GM18909 (cell line): ENCODE measurements at regions not wholly inside any gene's neighbourhood (a gene's known extent, or its start where the extent isn't known, plus 50 kb on each side); places are given as distances from the start of the nearest gene placed in this dataset.

ENCODE experiments used
- ATAC-seq: cut with Tn5 transposase; IDR thresholded peaks from one replicate; pipeline ENCODE4 v1.9.1; 2021; ENCODE audit warnings: mild to moderate bottlenecking; ENCODE audit not compliant: unreplicated experiment, poor library complexity

DNA sequence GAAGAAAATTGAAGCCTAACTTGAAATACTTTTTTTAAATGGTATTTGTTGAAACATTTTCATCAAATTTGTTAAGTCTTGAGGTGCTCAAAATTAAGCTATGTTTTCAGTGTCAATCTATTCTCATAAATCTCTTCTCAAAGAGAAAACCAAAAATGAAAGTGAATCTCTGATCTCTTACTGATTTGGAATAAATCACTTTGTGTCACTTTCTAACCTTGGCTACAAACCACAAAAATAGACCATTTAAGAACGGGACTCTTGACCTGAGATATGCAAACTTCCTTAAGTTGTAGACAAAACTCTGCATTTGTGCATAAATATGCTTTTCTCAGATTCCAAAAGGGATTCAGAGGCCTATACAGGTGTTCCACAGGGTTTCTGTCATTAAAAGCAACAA lies 192.9 kb downstream of the SEC23A start:
- no peak for ATAC-seq

DNA sequence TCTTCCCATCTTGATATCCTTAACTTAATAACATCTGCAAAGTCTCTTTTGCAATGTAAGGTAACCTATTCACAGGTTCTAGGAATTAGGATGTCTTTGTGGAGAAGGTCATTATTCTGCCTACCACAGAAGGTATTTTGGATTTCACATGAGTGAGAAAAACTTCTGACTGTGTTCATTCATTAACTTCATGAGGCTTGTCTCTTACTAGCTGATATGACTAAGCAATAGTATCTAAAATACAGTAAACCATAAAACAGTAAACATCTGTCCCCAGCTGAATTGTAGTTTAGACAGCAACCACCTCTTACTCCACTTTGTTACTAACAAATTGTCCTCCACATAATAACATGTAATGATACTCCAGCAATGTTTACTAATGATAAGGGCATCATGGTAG lies 198.1 kb downstream of the SEC23A start:
- ATAC-seq = peak; percentile 47

DNA sequence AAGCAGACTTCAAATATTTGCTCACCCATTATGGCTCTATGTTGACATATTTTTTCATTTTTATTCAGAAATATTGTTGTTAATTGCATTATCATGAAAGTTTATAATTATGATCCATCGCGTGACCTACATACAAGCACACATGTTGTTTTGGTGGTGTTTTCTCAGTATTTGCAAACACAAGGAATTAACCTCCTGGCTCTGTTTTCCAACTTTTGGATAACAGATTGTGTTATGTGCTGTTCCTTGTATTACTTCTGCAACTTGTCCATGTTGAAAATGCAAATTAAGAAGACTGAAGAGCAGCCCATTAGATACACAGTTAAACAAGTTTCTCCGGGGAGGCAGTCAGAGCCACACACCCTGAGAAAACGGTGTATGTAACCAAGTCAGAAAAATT lies 201.2 kb downstream of the SEC23A start:
- no peak for ATAC-seq

DNA sequence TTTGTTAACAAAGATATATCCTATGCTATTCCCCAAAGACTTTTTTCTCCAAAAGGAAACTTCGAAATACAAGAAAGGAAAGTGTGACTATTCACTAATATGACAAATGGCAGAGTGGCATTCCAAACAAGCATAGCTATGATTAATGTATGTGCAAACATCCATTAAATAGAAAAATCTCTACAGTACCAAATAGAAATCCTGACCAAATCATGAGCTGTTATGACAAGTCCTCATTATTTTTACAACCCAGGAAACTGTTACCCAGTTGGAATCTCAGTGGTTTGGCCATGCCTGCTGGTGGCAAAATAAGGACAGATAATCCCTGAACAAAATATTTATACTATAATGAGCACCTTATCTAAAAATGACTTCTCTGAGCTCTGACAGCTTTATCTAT lies 202.1 kb downstream of the SEC23A start:
- ATAC-seq = no peak

DNA sequence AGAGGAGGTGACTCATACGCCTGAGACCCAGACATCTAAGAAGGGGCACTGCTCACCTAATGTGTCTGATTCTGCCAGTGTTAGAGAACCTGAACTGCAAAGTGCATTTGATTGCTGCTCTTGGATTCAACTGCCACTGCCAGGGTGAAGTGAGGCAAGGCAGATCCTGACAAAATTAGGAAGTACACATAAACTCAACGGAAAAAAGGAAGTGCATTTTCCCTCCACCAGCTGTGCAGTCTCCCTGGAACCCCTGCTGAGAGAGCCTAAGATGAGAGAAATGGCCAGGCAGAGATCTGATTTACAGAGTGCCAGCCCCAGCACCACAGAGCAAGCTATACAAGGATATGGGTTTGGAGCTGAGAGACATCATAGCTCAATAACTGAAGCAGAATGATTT lies 215.3 kb downstream of the SEC23A start:
- no peak for ATAC-seq

DNA sequence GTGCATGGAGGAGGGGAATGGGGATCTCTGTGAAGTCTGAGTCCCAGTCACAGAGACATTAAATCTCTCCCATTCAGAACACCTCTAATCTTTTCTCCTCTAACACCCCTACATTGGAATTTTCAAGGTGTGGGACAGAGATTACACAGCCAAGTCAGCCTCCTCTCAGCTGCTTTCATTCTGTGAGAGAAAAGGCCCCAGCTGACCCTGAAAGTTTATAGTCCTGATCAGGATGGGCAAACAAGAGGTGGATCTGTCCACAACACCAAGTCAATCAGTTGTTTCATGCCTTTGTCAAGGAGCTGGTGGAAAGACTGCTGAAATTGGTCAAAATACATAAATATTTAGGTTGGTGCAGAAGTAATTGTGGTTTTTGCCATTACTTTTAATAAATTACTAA lies 218.9 kb downstream of the SEC23A start:
- no peak for ATAC-seq

DNA sequence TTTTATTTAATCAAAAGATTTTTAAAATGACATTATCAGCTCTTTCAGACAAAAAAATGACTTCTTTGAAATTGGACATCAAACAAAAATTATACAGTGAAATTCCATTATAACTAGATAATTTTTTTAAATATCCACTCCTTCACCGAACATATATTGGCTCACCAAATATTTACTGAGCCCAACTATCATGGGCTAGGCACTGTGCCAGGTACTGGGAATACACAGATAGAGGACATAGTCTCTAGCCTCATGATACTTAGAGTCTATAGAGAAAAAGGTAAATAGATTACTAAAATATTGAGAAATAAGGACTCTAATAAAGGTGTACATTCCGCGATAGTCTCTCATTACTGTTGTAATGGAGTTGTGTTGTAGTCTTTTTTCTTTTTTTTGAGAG lies 219.9 kb downstream of the SEC23A start:
- no peak for ATAC-seq

DNA sequence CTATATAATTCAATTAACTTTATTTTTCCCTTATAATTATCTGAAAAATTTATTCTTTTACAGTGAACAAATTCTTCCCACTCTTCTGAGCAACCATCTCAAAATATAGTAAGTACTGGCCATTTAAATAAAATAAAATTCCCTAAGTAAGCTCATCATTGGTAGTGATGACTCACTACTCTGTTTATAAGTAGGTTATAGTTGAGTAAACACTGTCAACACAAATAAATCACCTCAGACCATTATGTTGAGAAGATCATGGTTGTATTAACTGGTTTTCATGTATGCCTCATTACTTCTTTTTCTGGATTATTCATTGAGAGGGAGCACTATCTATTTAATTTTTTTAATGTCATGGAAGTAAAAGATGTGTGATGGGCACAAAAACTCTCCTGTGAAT lies 220.5 kb downstream of the SEC23A start:
- ATAC-seq = no peak

DNA sequence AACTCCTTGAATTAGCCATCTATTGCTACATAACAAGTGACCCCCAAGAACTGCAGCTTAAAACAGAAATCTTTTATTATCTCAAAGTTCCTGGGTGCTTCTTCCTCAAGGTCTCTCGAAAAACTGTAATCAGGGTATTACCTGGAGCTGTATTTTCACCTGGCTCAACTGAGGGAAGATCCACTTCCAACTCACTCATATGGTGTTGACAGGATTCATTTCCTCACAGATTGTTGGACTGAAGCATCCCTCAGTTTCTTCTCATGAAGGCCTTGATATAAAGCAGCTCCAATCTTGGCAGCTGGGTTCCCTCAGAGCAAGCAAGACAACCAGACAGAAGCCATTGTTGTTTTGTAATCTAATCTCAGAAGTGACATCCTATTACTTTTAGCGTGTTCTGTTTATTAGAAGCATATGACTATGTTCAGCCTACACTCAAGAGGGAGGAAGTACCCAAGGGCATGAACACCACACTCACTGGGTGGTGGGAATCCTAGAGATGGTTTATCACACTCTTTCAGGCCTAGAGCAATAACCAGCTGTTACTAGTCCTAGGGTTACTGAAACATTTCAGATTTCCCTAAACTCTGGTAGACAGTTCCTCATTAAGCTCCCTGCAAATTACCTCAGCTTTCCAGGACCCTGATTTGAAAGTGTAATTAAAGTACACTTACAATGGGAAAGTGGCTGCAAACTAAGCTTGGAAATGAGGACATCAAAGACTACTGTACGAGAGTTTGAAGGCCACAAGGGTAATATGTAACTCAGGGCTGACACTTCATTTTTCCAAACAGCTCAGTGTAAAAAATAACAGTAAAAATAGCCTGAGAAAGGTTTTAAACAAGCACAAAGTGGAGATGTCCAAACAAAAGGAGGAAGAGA lies 222.2 kb downstream of the SEC23A start:
- no peak for ATAC-seq

DNA sequence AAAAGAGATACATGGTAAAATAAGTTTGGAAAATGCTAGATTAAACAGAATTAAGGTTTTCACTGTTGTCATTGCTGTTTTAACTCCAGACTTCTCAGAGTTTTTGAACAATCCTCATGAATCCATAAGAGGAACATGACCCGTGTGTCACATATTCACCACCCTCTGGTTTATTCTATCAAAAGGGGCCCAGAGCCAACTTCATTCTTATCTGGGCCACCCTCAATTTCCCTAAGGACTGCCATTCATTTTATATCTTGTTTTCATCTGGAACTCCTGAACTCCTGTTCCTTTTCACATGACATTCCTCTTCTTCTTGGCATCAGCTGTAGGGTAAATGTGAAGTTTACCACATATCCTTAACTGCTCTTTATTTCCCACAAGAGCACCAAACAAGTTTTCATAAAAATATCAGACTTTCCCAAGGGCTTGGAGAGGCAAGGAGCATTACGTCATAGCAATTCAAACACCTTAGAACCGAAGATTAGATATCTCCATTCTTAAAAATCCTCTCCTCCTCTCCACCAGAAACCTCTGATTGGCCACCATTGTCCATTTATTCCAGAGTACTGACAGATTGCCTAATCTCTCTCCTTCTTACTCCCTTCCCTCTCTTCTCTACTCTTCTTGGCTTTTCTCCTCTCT lies 225.2 kb downstream of the SEC23A start:
- no peak for ATAC-seq

DNA sequence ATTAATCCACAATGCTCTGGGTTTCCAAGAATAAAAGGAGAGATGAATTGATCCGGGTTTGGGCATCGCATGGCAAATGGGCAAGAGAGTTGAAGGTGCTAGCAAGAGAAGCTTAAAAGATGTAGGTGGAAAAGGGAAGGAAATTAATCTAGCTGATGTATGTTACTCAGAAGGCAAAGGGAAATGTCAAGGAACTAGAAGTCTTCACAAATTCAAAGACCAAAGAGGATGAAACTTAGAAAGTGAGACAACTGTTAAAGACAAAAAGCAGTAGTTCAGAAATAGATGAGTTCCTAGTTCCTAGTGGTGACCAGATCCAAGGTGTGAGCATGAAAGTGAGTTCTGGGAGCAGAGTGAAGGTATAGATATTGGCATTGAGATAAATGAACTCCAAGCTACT lies 228.3 kb downstream of the SEC23A start:
- no peak for ATAC-seq

DNA sequence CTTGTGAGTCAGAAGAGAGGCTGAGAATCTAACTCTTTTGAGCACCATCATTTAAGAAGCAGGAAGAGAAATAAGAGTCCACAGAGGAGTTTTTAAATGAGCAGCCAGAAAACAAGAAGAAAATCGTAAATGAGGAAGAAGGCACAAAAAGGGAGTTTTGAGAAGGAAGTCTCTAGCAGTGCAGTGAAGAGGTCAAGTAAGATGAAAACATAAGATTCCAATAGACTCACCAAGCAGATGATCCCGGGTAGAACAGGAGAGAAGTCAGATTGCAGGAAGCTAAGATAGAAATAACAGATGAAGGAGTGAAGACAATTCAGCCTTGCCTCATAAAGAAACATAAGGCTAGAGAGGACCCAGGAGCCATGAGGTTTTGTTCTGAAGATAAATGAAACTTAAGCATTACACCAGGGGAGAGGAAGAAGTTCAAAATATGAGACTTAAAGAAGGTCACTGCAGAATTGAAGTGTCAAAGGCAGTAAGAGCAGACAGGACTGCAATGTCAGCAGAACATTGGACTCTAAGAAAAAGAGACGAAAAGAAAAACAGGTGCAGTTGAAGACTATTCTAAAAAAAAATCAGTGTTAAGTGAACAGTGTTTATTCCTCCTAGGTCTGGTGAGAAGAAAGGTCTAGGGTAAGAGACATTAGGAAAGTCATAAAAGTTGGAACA lies 229.0 kb downstream of the SEC23A start:
- no peak for ATAC-seq

DNA sequence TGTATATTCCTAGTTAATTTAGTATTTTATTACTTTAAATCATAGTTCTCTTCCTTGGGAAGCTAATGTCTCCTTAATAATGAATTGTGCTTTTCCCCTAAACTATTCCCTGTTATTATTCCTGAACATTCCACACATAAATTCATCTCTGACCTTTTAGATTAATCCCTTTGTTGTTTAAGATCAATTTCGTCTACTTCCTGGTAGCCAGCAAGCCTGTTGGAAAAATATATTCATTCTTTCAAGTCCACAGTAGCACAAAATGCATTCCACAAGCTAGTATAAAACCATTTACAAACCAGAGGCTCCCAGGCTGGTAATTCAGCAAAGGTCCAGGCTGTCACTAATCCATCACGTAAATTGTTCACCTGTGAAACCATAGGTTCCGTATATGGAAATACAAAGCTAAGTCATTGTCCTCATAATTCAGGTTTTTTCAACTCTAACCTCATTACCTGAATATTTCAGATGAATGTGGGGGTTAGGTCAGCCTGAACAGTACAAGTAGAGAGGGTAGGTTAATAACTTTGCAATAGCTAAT lies 232.7 kb downstream of the SEC23A start:
- no peak for ATAC-seq

DNA sequence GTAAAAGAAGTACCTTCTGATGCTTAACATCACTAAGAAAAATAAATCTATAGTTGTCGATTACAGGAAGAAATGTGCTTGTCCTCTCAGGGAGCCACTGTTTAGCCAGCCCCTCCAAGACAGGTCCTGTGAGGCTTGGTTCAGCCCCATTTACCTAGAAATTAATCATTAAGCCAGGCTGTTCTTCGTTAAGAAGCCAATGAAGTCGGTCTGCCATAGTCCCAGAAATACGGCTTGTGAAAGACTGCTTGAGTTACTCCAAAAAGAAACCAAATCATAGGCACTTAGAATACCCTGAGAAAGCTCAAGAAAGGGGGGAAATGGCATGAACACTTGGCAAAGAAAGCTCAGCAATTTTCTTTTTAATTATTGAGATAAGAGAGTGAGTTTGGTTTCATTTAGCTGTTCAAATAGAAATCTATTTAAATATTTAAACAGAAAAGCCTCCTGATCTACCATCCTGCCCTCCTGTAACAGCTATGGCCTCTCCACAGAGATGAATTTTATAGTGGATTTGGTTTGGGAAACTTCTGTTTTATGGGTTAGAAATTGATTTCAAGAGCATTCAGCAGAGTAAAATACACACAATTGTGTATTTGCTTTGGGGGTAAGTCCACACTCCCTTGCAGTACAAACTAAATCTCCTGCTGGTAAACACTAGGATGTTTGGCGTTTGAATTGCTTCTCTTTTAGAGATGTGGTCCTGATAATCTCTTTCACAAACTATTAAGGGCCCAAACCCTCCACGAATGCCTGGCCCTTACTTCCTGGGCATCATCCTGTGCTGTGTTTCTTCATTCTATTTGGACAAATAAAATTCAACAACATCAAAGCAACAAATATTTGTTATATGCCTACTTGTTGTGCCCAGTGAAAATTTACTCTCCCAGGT lies 234.4 kb downstream of the SEC23A start:
- ATAC-seq = no peak

DNA sequence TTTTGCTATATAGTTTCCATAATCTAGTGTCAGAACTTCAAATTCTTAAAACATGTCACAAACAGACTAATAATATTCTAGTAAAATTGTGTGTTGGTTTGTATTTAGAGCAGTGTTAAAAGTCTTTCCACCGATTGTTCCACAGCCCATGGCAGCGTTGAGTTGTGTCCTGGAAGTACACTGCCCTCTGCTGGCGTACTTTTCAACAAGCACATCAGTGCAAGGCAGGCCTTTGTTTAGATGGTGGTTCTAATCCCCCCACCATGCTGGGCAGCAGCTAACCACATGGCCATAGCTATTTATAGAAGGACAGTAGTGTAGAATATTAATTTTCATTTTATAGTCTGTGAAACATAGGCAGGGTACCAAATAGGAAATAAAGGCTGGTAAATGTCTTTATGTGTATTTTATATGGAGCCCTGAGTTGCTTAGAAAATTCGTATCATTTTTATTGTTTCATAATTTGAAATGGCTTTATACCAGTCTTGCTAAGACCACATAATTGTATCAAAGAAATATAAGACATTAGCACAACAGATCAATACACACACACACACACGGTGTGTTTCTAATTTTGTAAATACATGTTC lies 235.4 kb downstream of the SEC23A start:
- ATAC-seq = peak; percentile 92

DNA sequence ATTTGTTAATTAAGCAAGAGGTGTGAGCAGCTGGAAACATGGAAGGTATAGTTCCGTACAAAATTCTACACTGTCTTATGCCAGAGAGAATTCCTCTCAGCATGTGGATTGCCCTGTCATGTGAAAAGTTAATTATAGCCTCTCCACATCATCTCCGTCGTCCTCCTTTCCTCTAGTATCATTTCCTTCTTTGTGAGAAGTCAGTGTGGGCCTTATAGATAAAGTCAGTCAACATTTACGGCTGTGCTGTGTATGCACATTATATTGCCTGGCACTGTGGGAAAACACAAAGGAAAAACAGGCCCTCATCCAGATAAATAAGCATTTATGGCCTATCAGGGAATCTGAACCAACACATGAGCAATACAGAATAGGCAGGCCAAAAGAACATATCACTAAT lies 236.6 kb downstream of the SEC23A start:
- no peak for ATAC-seq

DNA sequence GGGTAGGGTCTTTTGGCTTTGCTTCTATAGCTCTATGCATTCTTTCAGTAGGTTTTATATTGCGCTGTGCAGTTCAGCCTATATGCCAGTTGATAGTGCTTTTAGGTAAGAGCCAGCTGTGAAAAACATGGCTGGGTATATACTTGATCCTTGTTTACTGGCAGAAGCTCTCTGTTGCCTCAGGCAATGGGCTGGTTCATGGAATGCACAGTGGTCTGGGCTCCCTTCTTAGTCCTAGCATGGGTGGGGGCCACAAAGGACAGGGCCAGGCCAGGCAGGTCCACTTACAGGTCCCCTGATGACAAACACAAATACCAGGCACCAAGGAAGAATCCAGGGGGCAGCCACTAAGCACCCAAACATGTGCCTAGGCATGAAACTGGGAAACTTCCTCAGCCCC lies 240.7 kb downstream of the SEC23A start:
- ATAC-seq = no peak

DNA sequence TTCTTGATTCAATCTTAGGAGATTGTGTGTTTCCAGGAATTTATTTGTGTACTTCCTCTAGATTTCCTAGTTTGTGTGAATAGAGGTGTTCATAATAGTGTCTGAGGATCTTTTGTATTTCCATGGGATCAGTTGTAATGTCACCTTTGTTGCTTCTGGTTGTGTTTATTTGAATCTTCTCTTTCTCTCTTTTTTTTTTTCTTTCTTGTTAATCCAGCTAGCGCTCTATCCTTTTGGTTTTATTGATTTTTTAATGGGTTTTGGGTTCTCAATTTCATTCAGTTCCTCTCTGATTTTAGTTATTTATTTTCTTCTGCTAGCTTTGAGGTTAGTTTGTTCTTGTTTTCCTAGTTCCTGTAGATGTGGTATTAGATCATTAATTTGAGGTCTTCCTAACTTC lies 242.5 kb downstream of the SEC23A start:
- ATAC-seq = no peak

DNA sequence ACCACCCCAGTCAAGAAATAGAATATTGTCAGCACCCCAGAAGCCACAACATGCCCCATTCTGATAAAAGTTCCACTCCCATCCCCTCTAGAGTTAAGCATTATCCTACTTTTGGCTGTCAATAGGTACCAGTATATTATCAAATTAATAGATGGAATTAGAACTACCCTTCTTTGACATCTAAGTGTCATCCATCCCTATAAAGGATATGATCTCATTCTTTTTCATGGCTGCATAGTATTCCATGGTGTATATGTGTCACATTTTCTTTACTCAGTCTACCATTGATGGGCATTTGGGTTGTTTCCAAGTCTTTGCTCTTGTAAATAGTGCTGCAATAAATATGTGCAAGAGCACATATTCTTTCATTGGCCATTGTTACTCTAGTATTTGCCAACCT lies 246.2 kb downstream of the SEC23A start:
- ATAC-seq = no peak

DNA sequence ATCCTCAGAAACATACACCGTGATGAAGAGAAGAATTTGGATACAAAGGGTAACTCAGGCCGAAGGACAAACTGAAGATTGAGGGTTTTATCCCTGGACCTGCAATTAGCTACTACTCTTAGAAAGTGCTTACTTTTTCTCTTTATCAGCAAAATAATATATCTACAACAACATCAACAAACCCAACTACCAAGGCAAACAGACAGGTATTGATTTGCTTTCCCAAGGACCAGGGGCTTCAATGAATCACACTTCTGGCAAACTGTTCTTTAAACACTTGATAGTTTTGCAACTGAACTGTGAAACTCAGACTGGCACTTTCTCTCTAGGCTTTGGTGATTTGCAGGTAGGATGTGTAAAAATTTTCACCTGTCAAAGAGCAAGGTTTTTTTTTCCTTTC lies 247.5 kb downstream of the SEC23A start:
- ATAC-seq = no peak
